ENCODE measurements at regions not wholly inside any gene's neighbourhood (a gene's known extent, or its start where the extent isn't known, plus 50 kb on each side); places are given as distances from the start of the nearest gene placed in this dataset.

- DNase-seq = no peak
Observed at GRCh38 chr2:75792996-75793395, 82.3 kb upstream of the GCFC2 start.

GRCh38 chr2:75792146-75792545, 81.4 kb upstream of the GCFC2 start:
- DNase-seq = no peak

GRCh38 chr2:75790814-75791467, 80.2 kb upstream of the GCFC2 start:
- DNase-seq = no peak

- DNase-seq = no peak
Observed at GRCh38 chr2:75790121-75790813, 79.6 kb upstream of the GCFC2 start.

GRCh38 chr2:75788902-75789301, 78.2 kb upstream of the GCFC2 start:
- DNase-seq = no peak

- no peak for DNase-seq
Observed at GRCh38 chr2:75788154-75788553, 77.4 kb upstream of the GCFC2 start.

GRCh38 chr2:75787532-75788132, 76.9 kb upstream of the GCFC2 start:
- no peak for DNase-seq

GRCh38 chr2:75775311-75775823, 64.7 kb upstream of the GCFC2 start:
- no peak for DNase-seq

- DNase-seq = no peak
Observed at GRCh38 chr2:75772908-75773630, 62.4 kb upstream of the GCFC2 start.

- no peak for DNase-seq
Observed at GRCh38 chr2:75765798-75766197, 55.1 kb upstream of the GCFC2 start.

- DNase-seq = no peak
Observed at GRCh38 chr2:75764611-75765010, 53.9 kb upstream of the GCFC2 start.
